ENCODE measurements at regions not wholly inside any gene's neighbourhood (a gene's known extent, or its start where the extent isn't known, plus 50 kb on each side); places are given as distances from the start of the nearest gene placed in this dataset.

- DNase-seq, result no peak
Measured at GRCh38 chr5:62698756-62699155, 120.1 kb downstream of the LRRC70 start.

- no peak for DNase-seq
Measured at GRCh38 chr5:62695274-62695673, 116.7 kb downstream of the LRRC70 start.

GRCh38 chr5:62692946-62693713 is 114.5 kb downstream of the LRRC70 start:
- DNase-seq, result no peak

- DNase-seq, result no peak
Measured at GRCh38 chr5:62691946-62692345, 113.3 kb downstream of the LRRC70 start.

- no peak for DNase-seq
Measured at GRCh38 chr5:62690421-62690820, 111.8 kb downstream of the LRRC70 start.

- DNase-seq, result no peak
Measured at GRCh38 chr5:62689599-62690368, 111.2 kb downstream of the LRRC70 start.

GRCh38 chr5:62686692-62687091 is 108.1 kb downstream of the LRRC70 start:
- DNase-seq, result no peak

GRCh38 chr5:62685221-62685620 is 106.6 kb downstream of the LRRC70 start:
- DNase-seq, result no peak

- no peak for DNase-seq
Measured at GRCh38 chr5:62684310-62684709, 105.7 kb downstream of the LRRC70 start.

- DNase-seq, result no peak
Measured at GRCh38 chr5:62682059-62682458, 103.4 kb downstream of the LRRC70 start.

- DNase-seq, result no peak
Measured at GRCh38 chr5:62681117-62681850, 102.7 kb downstream of the LRRC70 start.

- no peak for DNase-seq
Measured at GRCh38 chr5:62680121-62680520, 101.5 kb downstream of the LRRC70 start.

All from left hindlimb (tissue), 1 donor.